Muscle layer of colon (tissue), 2 donors: ENCODE measurements at regions not wholly inside any gene's neighbourhood (a gene's known extent, or its start where the extent isn't known, plus 50 kb on each side); places are given as distances from the start of the nearest gene placed in this dataset.
"Not testable (repeated sequence)": the region's sequence is repeated elsewhere in the genome, so short reads cannot be mapped to it uniquely, and the experiment has no call there.

Source experiments
- H3K27ac ChIP-seq: one replicate; pipeline ENCODE4 v1.7.0; 2013; ENCODE audit warnings: low read depth, mild to moderate bottlenecking, low read length, moderate library complexity
- H3K27me3 ChIP-seq, 2 donors: one replicate each; pipeline ENCODE4 v1.7.0; 2013; ENCODE audit warnings: low read length in 2 of 2, mild to moderate bottlenecking in 2 of 2; ENCODE audit not compliant: insufficient read depth in 2 of 2, control insufficient read depth in 1 of 2
- H3K36me3 ChIP-seq: one replicate; pipeline ENCODE4 v1.7.0; 2013; ENCODE audit warnings: mild to moderate bottlenecking, low read length; ENCODE audit not compliant: insufficient read depth
- H3K4me1 ChIP-seq: one replicate; pipeline ENCODE4 v1.7.0; 2013; ENCODE audit warnings: mild to moderate bottlenecking, low read length; ENCODE audit not compliant: insufficient read depth
- H3K4me3 ChIP-seq, 2 donors: one replicate each; pipeline ENCODE4 v1.7.0; 2013; ENCODE audit warnings: low read length in 2 of 2, low read depth in 1 of 2, mild to moderate bottlenecking in 1 of 2, moderate library complexity in 1 of 2
- H3K9ac ChIP-seq: one replicate; pipeline ENCODE4 v1.7.0; 2013; ENCODE audit warnings: low read length
- H3K9me3 ChIP-seq: one replicate; pipeline ENCODE4 v1.7.0; 2013; ENCODE audit warnings: mild to moderate bottlenecking, low read length
- donor health status: abdominal sarcoma.
- donor health status: Adenocarcinoma of cecum.

- no peaks in the 10 kb centered on the region for H3K4me1 ChIP-seq
- H3K9ac ChIP-seq: no peak overlapping the region
- no peaks in the 10 kb centered on the region for H3K27me3 ChIP-seq
- no peaks in the 10 kb centered on the region for H3K9me3 ChIP-seq
- no peak overlapping the region for H3K4me3 ChIP-seq
- no peaks in the 10 kb centered on the region for H3K36me3 ChIP-seq
- H3K27ac ChIP-seq: no peak overlapping the region
These were observed 93.2 kb upstream of the JARID2 start for GRCh38 chr6:15152700-15153099.

GRCh38 chr6:15153191-15153590 lies 92.7 kb upstream of the JARID2 start:
- H3K9me3 ChIP-seq: no peaks in the 10 kb centered on the region
- H3K27me3 ChIP-seq: no peaks in the 10 kb centered on the region
- no peak overlapping the region for H3K9ac ChIP-seq
- no peaks in the 10 kb centered on the region for H3K36me3 ChIP-seq
- H3K4me3 ChIP-seq: no peak overlapping the region
- H3K4me1 ChIP-seq: no peaks in the 10 kb centered on the region
- no peak overlapping the region for H3K27ac ChIP-seq

GRCh38 chr6:15157479-15157878 lies 88.4 kb upstream of the JARID2 start:
- H3K36me3 ChIP-seq: no peaks in the 10 kb centered on the region
- no peaks in the 10 kb centered on the region for H3K27me3 ChIP-seq
- no peak overlapping the region for H3K9ac ChIP-seq
- H3K27ac ChIP-seq: no peak overlapping the region
- no peaks in the 10 kb centered on the region for H3K4me1 ChIP-seq
- H3K9me3 ChIP-seq: no peaks in the 10 kb centered on the region
- H3K4me3 ChIP-seq: no peak overlapping the region

GRCh38 chr6:15158821-15159619 lies 86.8 kb upstream of the JARID2 start:
- H3K36me3 ChIP-seq: no peaks in the 10 kb centered on the region
- H3K27me3 ChIP-seq: no peaks in the 10 kb centered on the region
- no peak overlapping the region for H3K27ac ChIP-seq
- H3K9ac ChIP-seq: no peak overlapping the region
- H3K4me1 ChIP-seq: no peaks in the 10 kb centered on the region
- no peaks in the 10 kb centered on the region for H3K9me3 ChIP-seq
- no peak overlapping the region for H3K4me3 ChIP-seq

- no peak overlapping the region for H3K9ac ChIP-seq
- no peak overlapping the region for H3K27ac ChIP-seq
These were observed 85.1 kb upstream of the JARID2 start for GRCh38 chr6:15160812-15161211.

GRCh38 chr6:15164855-15165254 lies 81.0 kb upstream of the JARID2 start:
- not testable (repeated sequence) for H3K27me3 ChIP-seq, H3K4me1 ChIP-seq, H3K36me3 ChIP-seq, H3K4me3 ChIP-seq, H3K9ac ChIP-seq, H3K9me3 ChIP-seq, H3K27ac ChIP-seq

More at GRCh38 chr6:15160812-15161211, 85.1 kb upstream of the JARID2 start:
- Histone ChIP-seq H3K27me3 (no peaks in the 10 kb centered on the region), H3K36me3 (no peaks in the 10 kb centered on the region), H3K4me3 (no peak overlapping the region), H3K9me3 (no peaks in the 10 kb centered on the region), H3K4me1 (no peaks in the 10 kb centered on the region)

GRCh38 chr6:15166121-15166520 lies 79.7 kb upstream of the JARID2 start:
- H3K9me3 ChIP-seq: no peaks in the 10 kb centered on the region
- H3K9ac ChIP-seq: no peak overlapping the region
- H3K27me3 ChIP-seq: no peaks in the 10 kb centered on the region
- no peaks in the 10 kb centered on the region for H3K4me1 ChIP-seq
- no peak overlapping the region for H3K27ac ChIP-seq
- H3K36me3 ChIP-seq: no peaks in the 10 kb centered on the region
- no peak overlapping the region for H3K4me3 ChIP-seq

- Histone ChIP-seq H3K36me3 (no peaks in the 10 kb centered on the region), H3K9me3 (no peaks in the 10 kb centered on the region), H3K27me3 (no peaks in the 10 kb centered on the region), H3K9ac (no peak overlapping the region), H3K4me1 (no peaks in the 10 kb centered on the region), H3K27ac (no peak overlapping the region), H3K4me3 (no peak overlapping the region)
These were observed 75.7 kb upstream of the JARID2 start for GRCh38 chr6:15170126-15170525.

GRCh38 chr6:15171026-15171425 lies 74.8 kb upstream of the JARID2 start:
- H3K9ac ChIP-seq: no peak overlapping the region
- no peaks in the 10 kb centered on the region for H3K27me3 ChIP-seq
- no peak overlapping the region for H3K4me3 ChIP-seq
- no peaks in the 10 kb centered on the region for H3K9me3 ChIP-seq
- no peaks in the 10 kb centered on the region for H3K4me1 ChIP-seq
- H3K36me3 ChIP-seq: no peaks in the 10 kb centered on the region
- no peak overlapping the region for H3K27ac ChIP-seq

- Histone ChIP-seq H3K9ac (no peak overlapping the region), H3K36me3 (no peaks in the 10 kb centered on the region), H3K9me3 (no peaks in the 10 kb centered on the region), H3K4me3 (no peak overlapping the region), H3K4me1 (no peaks in the 10 kb centered on the region), H3K27ac (no peak overlapping the region), H3K27me3 (no peaks in the 10 kb centered on the region)
These were observed 69.0 kb upstream of the JARID2 start for GRCh38 chr6:15176816-15177370.

- Histone ChIP-seq H3K36me3 (no peaks in the 10 kb centered on the region), H3K4me1 (no peaks in the 10 kb centered on the region), H3K9me3 (no peaks in the 10 kb centered on the region), H3K27me3 (no peaks in the 10 kb centered on the region), H3K9ac (no peak overlapping the region), H3K27ac (no peak overlapping the region), H3K4me3 (no peak overlapping the region)
These were observed 61.9 kb upstream of the JARID2 start for GRCh38 chr6:15183979-15184378.

GRCh38 chr6:15184441-15184861 lies 61.4 kb upstream of the JARID2 start:
- H3K4me1 ChIP-seq: no peaks in the 10 kb centered on the region

More at GRCh38 chr6:15184441-15184861, 61.4 kb upstream of the JARID2 start:
- Histone ChIP-seq H3K27ac (no peak overlapping the region), H3K27me3 (no peaks in the 10 kb centered on the region), H3K9ac (no peak overlapping the region), H3K36me3 (no peaks in the 10 kb centered on the region), H3K4me3 (no peak overlapping the region), H3K9me3 (no peaks in the 10 kb centered on the region)
